Gastrocnemius medialis (tissue), 4 donors: ENCODE measurements at regions not wholly inside any gene's neighbourhood (a gene's known extent, or its start where the extent isn't known, plus 50 kb on each side); places are given as distances from the start of the nearest gene placed in this dataset.

Experiments
- POLR2A ChIP-seq, 2 donors: fragments of 450-650 bp; IDR thresholded peaks; one replicate each; pipeline ENCODE4 v1.6.1; 2017; ENCODE audit warnings: antibody characterized with exemption in 2 of 2, mild to moderate bottlenecking in 2 of 2, moderate library complexity in 2 of 2
- TF ChIP-seq, protein P1 (sequence below), 5 experiments: fragments of 450-650 bp in 3 of 5; fragments of 200-600 bp in 2 of 5; sonication (generic) in 2 of 5; IDR thresholded peaks in 4 of 5; conservative IDR thresholded peaks in 1 of 5; 1 replicate in 4 of 5; 2 replicates in 1 of 5; pipeline ENCODE4 v1.5.1; 2016 to 2019; ENCODE audit warnings: antibody characterized with exemption in 5 of 5, mild to moderate bottlenecking in 3 of 5, moderate library complexity in 3 of 5

DNA sequence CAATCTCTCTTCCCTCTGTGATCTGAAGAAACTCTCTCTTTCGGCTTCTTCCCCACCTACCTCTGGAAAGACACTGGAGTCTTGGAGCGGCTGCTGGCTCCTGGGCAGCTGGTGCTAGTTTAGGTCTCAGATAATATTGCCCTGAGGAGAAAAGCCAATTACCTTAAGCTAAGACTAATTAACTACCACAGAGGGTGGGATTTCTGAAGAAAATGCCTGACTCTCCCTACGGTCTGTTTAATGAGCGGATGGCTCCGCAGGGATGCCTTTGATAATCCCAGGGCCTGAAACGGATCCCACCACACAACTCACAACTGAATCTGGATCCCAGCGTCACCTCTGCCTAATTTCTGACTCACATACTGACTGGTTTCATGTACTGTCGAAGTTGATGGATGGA is 127.0 kb upstream of the NLRP1 start:
- TF ChIP-seq, protein P1, sequence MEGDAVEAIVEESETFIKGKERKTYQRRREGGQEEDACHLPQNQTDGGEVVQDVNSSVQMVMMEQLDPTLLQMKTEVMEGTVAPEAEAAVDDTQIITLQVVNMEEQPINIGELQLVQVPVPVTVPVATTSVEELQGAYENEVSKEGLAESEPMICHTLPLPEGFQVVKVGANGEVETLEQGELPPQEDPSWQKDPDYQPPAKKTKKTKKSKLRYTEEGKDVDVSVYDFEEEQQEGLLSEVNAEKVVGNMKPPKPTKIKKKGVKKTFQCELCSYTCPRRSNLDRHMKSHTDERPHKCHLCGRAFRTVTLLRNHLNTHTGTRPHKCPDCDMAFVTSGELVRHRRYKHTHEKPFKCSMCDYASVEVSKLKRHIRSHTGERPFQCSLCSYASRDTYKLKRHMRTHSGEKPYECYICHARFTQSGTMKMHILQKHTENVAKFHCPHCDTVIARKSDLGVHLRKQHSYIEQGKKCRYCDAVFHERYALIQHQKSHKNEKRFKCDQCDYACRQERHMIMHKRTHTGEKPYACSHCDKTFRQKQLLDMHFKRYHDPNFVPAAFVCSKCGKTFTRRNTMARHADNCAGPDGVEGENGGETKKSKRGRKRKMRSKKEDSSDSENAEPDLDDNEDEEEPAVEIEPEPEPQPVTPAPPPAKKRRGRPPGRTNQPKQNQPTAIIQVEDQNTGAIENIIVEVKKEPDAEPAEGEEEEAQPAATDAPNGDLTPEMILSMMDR (IDR thresholded peaks at IDR 0.05 in 4 of 5, conservative IDR thresholded peaks at IDR 0.05 in 1 of 5) = no peak
- no peak for TF ChIP-seq POLR2A (IDR thresholded peaks at IDR 0.05)
